Effector memory CD8-positive, alpha-beta T cell (primary cell): ENCODE measurements at regions not wholly inside any gene's neighbourhood (a gene's known extent, or its start where the extent isn't known, plus 50 kb on each side); places are given as distances from the start of the nearest gene placed in this dataset.
"Not testable (repeated sequence)": the region's sequence is repeated elsewhere in the genome, so short reads cannot be mapped to it uniquely, and the experiment has no call there.

Source experiments
- ATAC-seq: fragments of 150-1000 bp; cut with Tn5 transposase; replicated peaks from 2 replicates; pipeline ENCODE4 v1.10.0; 2021; ENCODE audit warnings: mild to moderate bottlenecking, moderate library complexity
- DNase-seq, 3 experiments: peaks; one replicate each; pipeline ENCODE4 v3.0.0; 2021
- H3K27ac Mint-ChIP-seq, 2 donors: one replicate each; pipeline ENCODE4 v1.8.0; 2022; ENCODE audit warnings: mild to moderate bottlenecking in 2 of 2, mixed read lengths in 2 of 2, moderate library complexity in 2 of 2
- H3K27me3 Mint-ChIP-seq, 2 donors: one replicate each; pipeline ENCODE4 v1.8.0; 2022; ENCODE audit warnings: mixed read lengths in 2 of 2
- H3K36me3 Mint-ChIP-seq: one replicate; pipeline ENCODE4 v1.8.0; 2022; ENCODE audit warnings: mild to moderate bottlenecking, moderate library complexity, mixed read lengths; ENCODE audit not compliant: insufficient read depth
- H3K4me1 Mint-ChIP-seq, 2 donors: one replicate each; pipeline ENCODE4 v1.8.0; 2022; ENCODE audit warnings: low read depth in 2 of 2, mixed read lengths in 2 of 2
- H3K4me3 Mint-ChIP-seq, 2 donors: one replicate each; pipeline ENCODE4 v1.8.0; 2022; ENCODE audit warnings: mild to moderate bottlenecking in 2 of 2, mixed read lengths in 2 of 2, moderate library complexity in 2 of 2
- H3K9me3 Mint-ChIP-seq, 2 donors: one replicate each; pipeline ENCODE4 v1.8.0; 2022; ENCODE audit warnings: mixed read lengths in 2 of 2

- H3K27ac Mint-ChIP-seq, ATAC-seq, H3K36me3 Mint-ChIP-seq, H3K4me1 Mint-ChIP-seq, H3K9me3 Mint-ChIP-seq, DNase-seq, H3K4me3 Mint-ChIP-seq: not testable (repeated sequence)
- H3K27me3 Mint-ChIP-seq = peaks cover 21 to 42% of the 10 kb centered on the region in 2 donors
Measured at GRCh38 chr17:6373599-6373998, 61.3 kb downstream of the AIPL1 start.

GRCh38 chr17:6366221-6366666 is 68.7 kb downstream of the AIPL1 start:
- Mint-ChIP-seq H3K4me1 (peaks cover 0 to 5% of the 10 kb centered on the region in 2 donors), H3K27me3 (peaks cover 54 to 61% of the 10 kb centered on the region in 2 donors), H3K9me3 (no peaks in the 10 kb centered on the region), H3K27ac (no peak overlapping the region), H3K4me3 (no peak overlapping the region), H3K36me3 (no peaks in the 10 kb centered on the region)
- no peak for ATAC-seq
- no peak for DNase-seq

GRCh38 chr17:6365200-6365943 is 69.5 kb downstream of the AIPL1 start:
- H3K4me1 Mint-ChIP-seq = peaks cover 0 to 5% of the 10 kb centered on the region in 2 donors
- no peak for ATAC-seq
- H3K27me3 Mint-ChIP-seq = peaks cover 57 to 70% of the 10 kb centered on the region in 2 donors
- H3K9me3 Mint-ChIP-seq = no peaks in the 10 kb centered on the region
- no peak overlapping the region for H3K4me3 Mint-ChIP-seq
- H3K36me3 Mint-ChIP-seq = no peaks in the 10 kb centered on the region
- no peak for DNase-seq
- no peak overlapping the region for H3K27ac Mint-ChIP-seq

GRCh38 chr17:6361733-6362132 is 73.2 kb downstream of the AIPL1 start:
- H3K9me3 Mint-ChIP-seq = no peaks in the 10 kb centered on the region
- H3K4me3 Mint-ChIP-seq = no peak overlapping the region
- peaks cover 0 to 5% of the 10 kb centered on the region in 2 donors for H3K4me1 Mint-ChIP-seq
- peaks cover 2% of the 10 kb centered on the region for H3K36me3 Mint-ChIP-seq
- H3K27me3 Mint-ChIP-seq = peaks cover 55 to 78% of the 10 kb centered on the region in 2 donors
- DNase-seq = no peak
- no peak for ATAC-seq
- no peak overlapping the region for H3K27ac Mint-ChIP-seq

- Mint-ChIP-seq H3K27ac (no peak overlapping the region), H3K9me3 (no peaks in the 10 kb centered on the region), H3K27me3 (peaks cover 43 to 78% of the 10 kb centered on the region in 2 donors), H3K4me3 (no peak overlapping the region), H3K4me1 (no peaks in the 10 kb centered on the region), H3K36me3 (peaks cover 2% of the 10 kb centered on the region)
- no peak for DNase-seq
- no peak for ATAC-seq
Measured at GRCh38 chr17:6358131-6358530, 76.8 kb downstream of the AIPL1 start.

GRCh38 chr17:6356562-6356961 is 78.4 kb downstream of the AIPL1 start:
- Mint-ChIP-seq H3K4me3 (no peak overlapping the region), H3K27me3 (peaks cover 45 to 79% of the 10 kb centered on the region in 2 donors), H3K36me3 (peaks cover 2% of the 10 kb centered on the region), H3K4me1 (no peaks in the 10 kb centered on the region), H3K9me3 (no peaks in the 10 kb centered on the region), H3K27ac (no peak overlapping the region)
- ATAC-seq (no peak), DNase-seq (no peak)

GRCh38 chr17:6355196-6355595 is 79.7 kb downstream of the AIPL1 start:
- Mint-ChIP-seq H3K4me3 (no peak overlapping the region), H3K4me1 (no peaks in the 10 kb centered on the region), H3K27me3 (peaks cover 43 to 79% of the 10 kb centered on the region in 2 donors), H3K27ac (no peak overlapping the region), H3K9me3 (no peaks in the 10 kb centered on the region), H3K36me3 (peaks cover 2% of the 10 kb centered on the region)
- DNase-seq = no peak
- no peak for ATAC-seq

GRCh38 chr17:6352801-6353560 is 81.9 kb downstream of the AIPL1 start:
- DNase-seq (no peak), ATAC-seq (no peak)
- no peak overlapping the region for H3K4me3 Mint-ChIP-seq
- peaks cover 51 to 88% of the 10 kb centered on the region in 2 donors for H3K27me3 Mint-ChIP-seq
- H3K27ac Mint-ChIP-seq = no peak overlapping the region
- no peaks in the 10 kb centered on the region for H3K4me1 Mint-ChIP-seq
- no peaks in the 10 kb centered on the region for H3K9me3 Mint-ChIP-seq
- no peaks in the 10 kb centered on the region for H3K36me3 Mint-ChIP-seq

- Mint-ChIP-seq H3K4me3 (no peak overlapping the region), H3K9me3 (no peaks in the 10 kb centered on the region), H3K27ac (no peak overlapping the region), H3K27me3 (peaks cover 60 to 95% of the 10 kb centered on the region in 2 donors), H3K36me3 (no peaks in the 10 kb centered on the region), H3K4me1 (no peaks in the 10 kb centered on the region)
- DNase-seq (no peak), ATAC-seq (no peak)
Measured at GRCh38 chr17:6352016-6352415, 82.9 kb downstream of the AIPL1 start.

GRCh38 chr17:6350806-6351205 is 84.1 kb downstream of the AIPL1 start:
- Mint-ChIP-seq H3K27ac (no peak overlapping the region), H3K4me3 (no peak overlapping the region), H3K4me1 (no peaks in the 10 kb centered on the region), H3K36me3 (no peaks in the 10 kb centered on the region), H3K9me3 (no peaks in the 10 kb centered on the region), H3K27me3 (peaks cover 53 to 98% of the 10 kb centered on the region in 2 donors)
- DNase-seq (no peak), ATAC-seq (no peak)

GRCh38 chr17:6348891-6349290 is 86.0 kb downstream of the AIPL1 start:
- Mint-ChIP-seq H3K4me3 (no peak overlapping the region), H3K36me3 (no peaks in the 10 kb centered on the region), H3K9me3 (no peaks in the 10 kb centered on the region), H3K27me3 (peaks cover 42 to 89% of the 10 kb centered on the region in 2 donors), H3K4me1 (no peaks in the 10 kb centered on the region), H3K27ac (no peak overlapping the region)
- ATAC-seq (no peak), DNase-seq (no peak)

- no peaks in the 10 kb centered on the region for H3K4me1 Mint-ChIP-seq
- peaks cover 37 to 79% of the 10 kb centered on the region in 2 donors for H3K27me3 Mint-ChIP-seq
- no peaks in the 10 kb centered on the region for H3K9me3 Mint-ChIP-seq
- no peaks in the 10 kb centered on the region for H3K36me3 Mint-ChIP-seq
- DNase-seq = no peak
- no peak for ATAC-seq
- H3K27ac Mint-ChIP-seq = no peak overlapping the region
- no peak overlapping the region for H3K4me3 Mint-ChIP-seq
Measured at GRCh38 chr17:6347776-6348175, 87.1 kb downstream of the AIPL1 start.

GRCh38 chr17:6346986-6347385 is 87.9 kb downstream of the AIPL1 start:
- peaks cover 29 to 71% of the 10 kb centered on the region in 2 donors for H3K27me3 Mint-ChIP-seq
- no peaks in the 10 kb centered on the region for H3K4me1 Mint-ChIP-seq
- DNase-seq = no peak
- H3K36me3 Mint-ChIP-seq = no peaks in the 10 kb centered on the region
- H3K9me3 Mint-ChIP-seq = no peaks in the 10 kb centered on the region
- H3K4me3 Mint-ChIP-seq = no peak overlapping the region
- ATAC-seq = no peak
- no peak overlapping the region for H3K27ac Mint-ChIP-seq
